Right cardiac atrium (tissue), 5 donors: ENCODE measurements at regions not wholly inside any gene's neighbourhood (a gene's known extent, or its start where the extent isn't known, plus 50 kb on each side); places are given as distances from the start of the nearest gene placed in this dataset.
"Not testable (repeated sequence)": the region's sequence is repeated elsewhere in the genome, so short reads cannot be mapped to it uniquely, and the experiment has no call there.

Source experiments
- ATAC-seq, 2 donors: fragments of 200-7000 bp; cut with Tn5 transposase; one replicate each; pipeline versions ENCODE4 v1.8.0 to v1.9.1; 2020; ENCODE audit warnings: moderate library complexity in 2 of 2, mild to moderate bottlenecking in 1 of 2
- DNase-seq, 3 donors: peaks; one replicate each; pipeline ENCODE4 v3.0.0-alpha.2; 2020
- H3K27ac ChIP-seq: one replicate; pipeline ENCODE4 v1.5.1; 2013; ENCODE audit warnings: mild to moderate bottlenecking, low read length, control low read depth, moderate library complexity
- H3K27me3 ChIP-seq: one replicate; pipeline ENCODE4 v1.6.1; 2013; ENCODE audit not compliant: control insufficient read depth, insufficient read depth
- H3K4me1 ChIP-seq: one replicate; pipeline ENCODE4 v1.6.1; 2013; ENCODE audit warnings: low read length; ENCODE audit not compliant: control insufficient read depth, insufficient read depth
- H3K4me3 ChIP-seq: one replicate; pipeline ENCODE4 v1.5.1; 2013; ENCODE audit warnings: low read length, control low read depth
- H3K9me3 ChIP-seq: one replicate; pipeline ENCODE4 v1.6.1; 2013; ENCODE audit warnings: low read length; ENCODE audit not compliant: control insufficient read depth
- WGBS: extraction: QIAGEN DNeasy Blood & Tissue Kit; methylation state at CpG from one replicate; pipeline ENCODE4 v1.1.7; 2013; 5-methylcytosine and 5-hydroxymethylcytosine counted together
- intact Hi-C, 4 donors: fragments of 100-400 bp; cut with DNase I; formaldehyde crosslinking; loops; one replicate each; pipeline versions ENCODE4 v1.11.0 to v1.14.0; 2022 to 2023
- donor health status: healthy with polysubstance abuse.
- donor health status: DM: no; HTN: yes; CAD: no.
- donor health status: DM: no; HTN: no; CAD: no.
- donor health status: DM: no; HTN: yes; CAD: no; lungs with severe emphysema.
- donor health status: DM: yes; HTN: yes; CAD: no.

GRCh38 chr6:137399881-137400443, 94.2 kb downstream of the OLIG3 start:
- ATAC-seq = no peak
- H3K27ac ChIP-seq = no peak overlapping the region
- H3K4me1 ChIP-seq = no peaks in the 10 kb centered on the region
- H3K9me3 ChIP-seq = no peaks in the 10 kb centered on the region
- no peak for DNase-seq
- no peak overlapping the region for H3K4me3 ChIP-seq
- no peaks in the 10 kb centered on the region for H3K27me3 ChIP-seq
- 74% methylated on average over 9 of the region's 9 CpGs for WGBS
- intact Hi-C loops = no loop called here

- Histone ChIP-seq H3K4me1 (no peaks in the 10 kb centered on the region), H3K27me3 (no peaks in the 10 kb centered on the region), H3K9me3 (no peaks in the 10 kb centered on the region), H3K4me3 (no peak overlapping the region), H3K27ac (no peak overlapping the region)
- intact Hi-C loops = no loop called here
- 87% methylated on average over 3 of the region's 3 CpGs for WGBS
- DNase-seq (no peak), ATAC-seq (no peak)
These were observed 98.9 kb downstream of the OLIG3 start for GRCh38 chr6:137395316-137395715.

- whole genome bisulfite sequencing = 97% methylated on average over 5 of the region's 5 CpGs
These were observed 103.0 kb downstream of the OLIG3 start for GRCh38 chr6:137391061-137391814.

GRCh38 chr6:137390334-137390733, 103.9 kb downstream of the OLIG3 start:
- Histone ChIP-seq H3K27ac (no peak overlapping the region), H3K4me3 (no peak overlapping the region), H3K4me1 (no peaks in the 10 kb centered on the region), H3K27me3 (no peaks in the 10 kb centered on the region), H3K9me3 (no peaks in the 10 kb centered on the region)
- intact Hi-C loops = no loop called here
- no peak for ATAC-seq
- WGBS = 63% methylated on average over 4 of the region's 4 CpGs
- DNase-seq = no peak

More at GRCh38 chr6:137391061-137391814, 103.0 kb downstream of the OLIG3 start:
- intact Hi-C loops = no loop called here
- ATAC-seq (no peak), DNase-seq (no peak)
- H3K27me3 ChIP-seq = no peaks in the 10 kb centered on the region
- H3K4me3 ChIP-seq = no peak overlapping the region
- no peaks in the 10 kb centered on the region for H3K9me3 ChIP-seq
- no peak overlapping the region for H3K27ac ChIP-seq
- no peaks in the 10 kb centered on the region for H3K4me1 ChIP-seq

GRCh38 chr6:137389150-137389704, 105.0 kb downstream of the OLIG3 start:
- no peak overlapping the region for H3K4me3 ChIP-seq
- DNase-seq = no peak
- no peaks in the 10 kb centered on the region for H3K27me3 ChIP-seq
- no peak for ATAC-seq
- H3K9me3 ChIP-seq = no peaks in the 10 kb centered on the region
- no peaks in the 10 kb centered on the region for H3K4me1 ChIP-seq
- intact Hi-C loops = no loop called here
- no peak overlapping the region for H3K27ac ChIP-seq
- WGBS = 39% methylated on average over 6 of the region's 6 CpGs

- Histone ChIP-seq H3K4me1 (no peaks in the 10 kb centered on the region), H3K27ac (no peak overlapping the region), H3K4me3 (no peak overlapping the region), H3K27me3 (no peaks in the 10 kb centered on the region), H3K9me3 (no peaks in the 10 kb centered on the region)
- WGBS = 81% methylated on average over 10 of the region's 10 CpGs
- ATAC-seq (no peak), DNase-seq (no peak)
- intact Hi-C loops = no loop called here
These were observed 107.0 kb downstream of the OLIG3 start for GRCh38 chr6:137387096-137387764.

GRCh38 chr6:137383287-137383686, 110.9 kb downstream of the OLIG3 start:
- 94% methylated on average over 6 of the region's 6 CpGs for WGBS
- intact Hi-C loops, H3K9me3 ChIP-seq: not testable (repeated sequence)

GRCh38 chr6:137378090-137378369, 116.2 kb downstream of the OLIG3 start:
- Histone ChIP-seq H3K4me3 (no peak overlapping the region), H3K27ac (no peak overlapping the region), H3K27me3 (no peaks in the 10 kb centered on the region), H3K9me3 (no peaks in the 10 kb centered on the region), H3K4me1 (no peaks in the 10 kb centered on the region)
- ATAC-seq (no peak), DNase-seq (no peak)
- 94% methylated on average over 2 of the region's 2 CpGs for WGBS
- intact Hi-C loops = no loop called here

More at GRCh38 chr6:137383287-137383686, 110.9 kb downstream of the OLIG3 start:
- H3K4me1 ChIP-seq, H3K4me3 ChIP-seq, H3K27me3 ChIP-seq, ATAC-seq, DNase-seq, H3K27ac ChIP-seq: not testable (repeated sequence)

- Histone ChIP-seq H3K9me3 (no peaks in the 10 kb centered on the region), H3K27me3 (no peaks in the 10 kb centered on the region), H3K27ac (no peak overlapping the region), H3K4me3 (no peak overlapping the region), H3K4me1 (peaks cover 1% of the 10 kb centered on the region)
- no peak for ATAC-seq
- intact Hi-C loops = no loop called here
- 97% methylated on average over 1 of the region's 1 CpG for WGBS
- DNase-seq = no peak
These were observed 120.9 kb downstream of the OLIG3 start for GRCh38 chr6:137373296-137373695.

- Histone ChIP-seq H3K9me3 (no peaks in the 10 kb centered on the region), H3K27me3 (no peaks in the 10 kb centered on the region), H3K4me3 (no peak overlapping the region), H3K27ac (no peak overlapping the region), H3K4me1 (peaks cover 1% of the 10 kb centered on the region)
- ATAC-seq (no peak), DNase-seq (no peak)
- WGBS = 90% methylated on average over 2 of the region's 2 CpGs
- intact Hi-C loops = no loop called here
These were observed 121.7 kb downstream of the OLIG3 start for GRCh38 chr6:137372532-137372931.

GRCh38 chr6:137371634-137372016, 122.6 kb downstream of the OLIG3 start:
- DNase-seq (no peak), ATAC-seq (no peak)
- peaks cover 1% of the 10 kb centered on the region for H3K4me1 ChIP-seq
- H3K27ac ChIP-seq = no peak overlapping the region
- no peaks in the 10 kb centered on the region for H3K27me3 ChIP-seq
- intact Hi-C loops = no loop called here
- H3K4me3 ChIP-seq = no peak overlapping the region
- 86% methylated on average over 4 of the region's 4 CpGs for WGBS
- no peaks in the 10 kb centered on the region for H3K9me3 ChIP-seq
